Panc1 (cell line): ENCODE measurements at regions not wholly inside any gene's neighbourhood (a gene's known extent, or its start where the extent isn't known, plus 50 kb on each side); places are given as distances from the start of the nearest gene placed in this dataset.

ENCODE experiments used
- POLR2AphosphoS5 ChIP-seq: IDR thresholded peaks from 2 replicates; pipeline ENCODE4 v1.6.1; 2012; ENCODE audit warnings: mild to moderate bottlenecking, low read depth, low read length, moderate library complexity
- SIN3A ChIP-seq: IDR thresholded peaks from 2 replicates; pipeline ENCODE4 v1.6.1; 2012; ENCODE audit warnings: low read depth, mild to moderate bottlenecking, low read length, moderate library complexity, borderline replicate concordance; ENCODE audit not compliant: insufficient read depth
- TCF7L2 ChIP-seq: IDR thresholded peaks from 2 replicates; pipeline ENCODE4 v1.6.1; 2011; ENCODE audit warnings: mild to moderate bottlenecking, low read depth, low read length, inconsistent platforms
- TF ChIP-seq, protein P1 (sequence below): fragments of 450-650 bp; IDR thresholded peaks from 2 replicates; pipeline ENCODE4 v1.5.1; 2017; ENCODE audit warnings: mild to moderate bottlenecking
- TF ChIP-seq, protein P2 (sequence below), 2 experiments: IDR thresholded peaks; 2 replicates each; pipeline ENCODE4 v1.6.1; 2011 to 2012; ENCODE audit warnings: low read depth in 2 of 2, control low read depth in 1 of 2, low read length in 1 of 2, mild to moderate bottlenecking in 1 of 2, moderate library complexity in 1 of 2; ENCODE audit not compliant: insufficient read depth in 1 of 2

DNA sequence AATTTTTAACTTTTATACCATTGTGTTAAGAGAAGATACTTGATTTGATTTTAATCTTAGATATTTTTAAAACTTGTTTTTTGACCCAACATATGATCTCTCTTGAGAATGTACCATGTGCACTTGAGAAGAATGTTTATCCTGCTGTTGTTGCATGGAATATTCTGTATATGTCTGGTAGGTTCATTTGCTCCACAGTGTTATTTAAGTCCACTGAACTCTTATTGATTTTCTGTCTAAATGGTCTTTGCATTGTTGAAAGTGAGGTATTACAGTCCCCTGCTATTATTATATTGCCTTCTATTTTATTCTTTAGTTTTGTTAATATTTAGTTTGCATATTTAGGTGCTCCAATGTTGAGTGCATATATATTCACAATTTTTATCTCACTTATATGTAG, 397.3 kb upstream of the CCDC179 start:
- TF ChIP-seq POLR2AphosphoS5: no peak
- TF ChIP-seq, protein P1, sequence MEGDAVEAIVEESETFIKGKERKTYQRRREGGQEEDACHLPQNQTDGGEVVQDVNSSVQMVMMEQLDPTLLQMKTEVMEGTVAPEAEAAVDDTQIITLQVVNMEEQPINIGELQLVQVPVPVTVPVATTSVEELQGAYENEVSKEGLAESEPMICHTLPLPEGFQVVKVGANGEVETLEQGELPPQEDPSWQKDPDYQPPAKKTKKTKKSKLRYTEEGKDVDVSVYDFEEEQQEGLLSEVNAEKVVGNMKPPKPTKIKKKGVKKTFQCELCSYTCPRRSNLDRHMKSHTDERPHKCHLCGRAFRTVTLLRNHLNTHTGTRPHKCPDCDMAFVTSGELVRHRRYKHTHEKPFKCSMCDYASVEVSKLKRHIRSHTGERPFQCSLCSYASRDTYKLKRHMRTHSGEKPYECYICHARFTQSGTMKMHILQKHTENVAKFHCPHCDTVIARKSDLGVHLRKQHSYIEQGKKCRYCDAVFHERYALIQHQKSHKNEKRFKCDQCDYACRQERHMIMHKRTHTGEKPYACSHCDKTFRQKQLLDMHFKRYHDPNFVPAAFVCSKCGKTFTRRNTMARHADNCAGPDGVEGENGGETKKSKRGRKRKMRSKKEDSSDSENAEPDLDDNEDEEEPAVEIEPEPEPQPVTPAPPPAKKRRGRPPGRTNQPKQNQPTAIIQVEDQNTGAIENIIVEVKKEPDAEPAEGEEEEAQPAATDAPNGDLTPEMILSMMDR: no peak
- TF ChIP-seq TCF7L2: no peak
- no peak for TF ChIP-seq SIN3A
- TF ChIP-seq, protein P2, sequence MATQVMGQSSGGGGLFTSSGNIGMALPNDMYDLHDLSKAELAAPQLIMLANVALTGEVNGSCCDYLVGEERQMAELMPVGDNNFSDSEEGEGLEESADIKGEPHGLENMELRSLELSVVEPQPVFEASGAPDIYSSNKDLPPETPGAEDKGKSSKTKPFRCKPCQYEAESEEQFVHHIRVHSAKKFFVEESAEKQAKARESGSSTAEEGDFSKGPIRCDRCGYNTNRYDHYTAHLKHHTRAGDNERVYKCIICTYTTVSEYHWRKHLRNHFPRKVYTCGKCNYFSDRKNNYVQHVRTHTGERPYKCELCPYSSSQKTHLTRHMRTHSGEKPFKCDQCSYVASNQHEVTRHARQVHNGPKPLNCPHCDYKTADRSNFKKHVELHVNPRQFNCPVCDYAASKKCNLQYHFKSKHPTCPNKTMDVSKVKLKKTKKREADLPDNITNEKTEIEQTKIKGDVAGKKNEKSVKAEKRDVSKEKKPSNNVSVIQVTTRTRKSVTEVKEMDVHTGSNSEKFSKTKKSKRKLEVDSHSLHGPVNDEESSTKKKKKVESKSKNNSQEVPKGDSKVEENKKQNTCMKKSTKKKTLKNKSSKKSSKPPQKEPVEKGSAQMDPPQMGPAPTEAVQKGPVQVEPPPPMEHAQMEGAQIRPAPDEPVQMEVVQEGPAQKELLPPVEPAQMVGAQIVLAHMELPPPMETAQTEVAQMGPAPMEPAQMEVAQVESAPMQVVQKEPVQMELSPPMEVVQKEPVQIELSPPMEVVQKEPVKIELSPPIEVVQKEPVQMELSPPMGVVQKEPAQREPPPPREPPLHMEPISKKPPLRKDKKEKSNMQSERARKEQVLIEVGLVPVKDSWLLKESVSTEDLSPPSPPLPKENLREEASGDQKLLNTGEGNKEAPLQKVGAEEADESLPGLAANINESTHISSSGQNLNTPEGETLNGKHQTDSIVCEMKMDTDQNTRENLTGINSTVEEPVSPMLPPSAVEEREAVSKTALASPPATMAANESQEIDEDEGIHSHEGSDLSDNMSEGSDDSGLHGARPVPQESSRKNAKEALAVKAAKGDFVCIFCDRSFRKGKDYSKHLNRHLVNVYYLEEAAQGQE (IDR thresholded peaks at IDR 0.05; ENCODE audit: insufficient read depth in 1 of 2, low read depth in 2 of 2, low read length in 1 of 2): no peak
